ENCODE measurements at regions not wholly inside any gene's neighbourhood (a gene's known extent, or its start where the extent isn't known, plus 50 kb on each side); places are given as distances from the start of the nearest gene placed in this dataset.

DNA sequence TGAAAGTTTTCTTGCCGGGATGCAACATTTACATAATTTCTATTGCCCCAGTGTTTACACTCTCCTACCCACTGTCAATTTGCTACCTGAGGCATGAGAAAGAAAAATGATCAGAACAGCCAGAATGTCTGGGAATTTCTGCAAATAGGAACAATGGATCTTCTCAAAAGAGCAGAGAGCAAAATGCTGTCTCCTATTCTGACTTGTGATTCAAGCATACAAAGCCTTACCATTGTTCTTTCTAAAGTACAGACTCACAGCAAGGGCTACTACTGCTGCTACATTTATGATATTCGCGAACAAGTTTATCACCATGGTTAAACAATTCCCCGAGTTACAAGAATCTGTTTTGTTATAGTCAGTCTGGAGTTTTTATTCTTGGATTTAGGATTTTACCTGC, 329.9 kb upstream of the CELF2 start:
- DNase-seq (ENCODE audit: low spot score): no peak
- TF ChIP-seq, protein P1, sequence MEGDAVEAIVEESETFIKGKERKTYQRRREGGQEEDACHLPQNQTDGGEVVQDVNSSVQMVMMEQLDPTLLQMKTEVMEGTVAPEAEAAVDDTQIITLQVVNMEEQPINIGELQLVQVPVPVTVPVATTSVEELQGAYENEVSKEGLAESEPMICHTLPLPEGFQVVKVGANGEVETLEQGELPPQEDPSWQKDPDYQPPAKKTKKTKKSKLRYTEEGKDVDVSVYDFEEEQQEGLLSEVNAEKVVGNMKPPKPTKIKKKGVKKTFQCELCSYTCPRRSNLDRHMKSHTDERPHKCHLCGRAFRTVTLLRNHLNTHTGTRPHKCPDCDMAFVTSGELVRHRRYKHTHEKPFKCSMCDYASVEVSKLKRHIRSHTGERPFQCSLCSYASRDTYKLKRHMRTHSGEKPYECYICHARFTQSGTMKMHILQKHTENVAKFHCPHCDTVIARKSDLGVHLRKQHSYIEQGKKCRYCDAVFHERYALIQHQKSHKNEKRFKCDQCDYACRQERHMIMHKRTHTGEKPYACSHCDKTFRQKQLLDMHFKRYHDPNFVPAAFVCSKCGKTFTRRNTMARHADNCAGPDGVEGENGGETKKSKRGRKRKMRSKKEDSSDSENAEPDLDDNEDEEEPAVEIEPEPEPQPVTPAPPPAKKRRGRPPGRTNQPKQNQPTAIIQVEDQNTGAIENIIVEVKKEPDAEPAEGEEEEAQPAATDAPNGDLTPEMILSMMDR (IDR thresholded peaks at IDR 0.05; ENCODE audit: borderline replicate concordance, control extremely low read depth, extremely low read depth, insufficient read depth, missing control alignments): no peak
- in situ Hi-C loops (cut with MboI; ENCODE audit: low sequenced_read_pairs, unreplicated experiment): loop anchor here (10.0 kb wide), 1 partner anchor 1353 kb away; no protein-coding TSS in a partner anchor

DNA sequence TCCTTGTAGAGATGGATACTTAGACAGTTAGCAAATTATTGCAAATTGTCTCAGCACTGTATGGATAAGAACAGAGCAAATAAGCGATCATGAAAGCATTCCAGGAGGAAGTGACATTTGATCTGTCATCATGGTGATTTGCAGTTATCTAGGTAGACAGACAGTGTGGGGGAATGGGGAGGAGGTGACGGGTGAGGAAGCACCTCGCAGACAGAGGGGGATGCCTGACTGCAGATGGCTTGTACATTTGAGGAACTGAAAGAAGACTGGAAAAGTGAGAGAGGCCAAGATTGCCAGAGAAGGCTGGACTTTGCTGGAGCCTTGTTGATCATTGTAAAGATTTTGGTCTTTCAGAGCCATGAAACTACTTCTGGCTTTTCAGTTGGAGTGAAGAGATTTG, 318.2 kb upstream of the CELF2 start:
- DNase-seq (ENCODE audit: low spot score): no peak
- TF ChIP-seq, protein P1 (IDR thresholded peaks at IDR 0.05; ENCODE audit: borderline replicate concordance, control extremely low read depth, extremely low read depth, insufficient read depth, missing control alignments): peak; percentile 12
- in situ Hi-C loops (cut with MboI; ENCODE audit: low sequenced_read_pairs, unreplicated experiment): no loop called here

DNA sequence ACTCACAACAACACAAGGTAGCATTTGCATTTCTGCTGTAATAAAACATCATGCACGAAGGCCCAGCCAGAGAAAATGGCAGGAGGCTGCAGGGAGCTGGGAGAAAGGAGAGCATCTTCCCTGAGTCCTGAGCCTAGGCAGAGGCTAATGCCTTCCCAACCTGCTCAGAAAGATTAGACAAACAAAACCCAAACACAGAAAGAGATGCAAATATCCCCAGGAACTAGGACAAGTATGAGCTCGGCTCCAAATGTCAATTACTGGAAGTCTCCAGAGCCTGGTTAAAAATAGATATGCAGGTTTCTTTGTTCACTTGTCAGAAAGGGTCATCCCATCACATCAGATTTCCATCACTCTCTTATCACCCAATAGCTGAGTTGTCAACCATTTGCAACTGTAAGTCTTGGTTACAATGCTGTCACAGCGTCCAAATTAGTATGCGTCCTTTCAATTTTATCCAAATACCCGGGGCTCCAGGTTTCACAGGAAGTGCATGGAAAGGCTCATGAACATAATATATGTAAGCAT, 316.5 kb upstream of the CELF2 start:
- no peak for DNase-seq (ENCODE audit: low spot score)
- in situ Hi-C loops (cut with MboI; ENCODE audit: low sequenced_read_pairs, unreplicated experiment): no loop called here
- TF ChIP-seq, protein P1 (IDR thresholded peaks at IDR 0.05; ENCODE audit: borderline replicate concordance, control extremely low read depth, extremely low read depth, insufficient read depth, missing control alignments): no peak

DNA sequence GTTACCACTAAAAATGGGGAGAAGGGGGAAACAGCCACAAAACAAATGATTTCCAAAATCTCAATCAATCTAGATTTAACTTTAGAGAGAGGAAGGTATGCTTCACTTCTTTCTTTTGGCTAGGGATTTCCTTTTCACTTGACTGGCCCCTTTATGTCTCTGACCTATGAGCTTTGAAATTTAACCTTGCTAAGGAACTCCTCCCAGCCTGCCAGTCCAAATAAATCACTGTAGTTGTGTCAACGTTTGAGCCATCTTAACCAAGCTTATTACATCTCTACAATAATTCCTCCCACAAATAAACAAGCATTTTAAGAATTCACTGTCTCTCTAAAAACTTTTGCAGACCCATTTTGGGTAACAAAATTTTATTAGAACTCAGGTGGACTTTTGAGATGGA, 315.5 kb upstream of the CELF2 start:
- TF ChIP-seq, protein P1 (IDR thresholded peaks at IDR 0.05; ENCODE audit: borderline replicate concordance, control extremely low read depth, extremely low read depth, insufficient read depth, missing control alignments): no peak
- in situ Hi-C loops (cut with MboI; ENCODE audit: low sequenced_read_pairs, unreplicated experiment): no loop called here
- no peak for DNase-seq (ENCODE audit: low spot score)

DNA sequence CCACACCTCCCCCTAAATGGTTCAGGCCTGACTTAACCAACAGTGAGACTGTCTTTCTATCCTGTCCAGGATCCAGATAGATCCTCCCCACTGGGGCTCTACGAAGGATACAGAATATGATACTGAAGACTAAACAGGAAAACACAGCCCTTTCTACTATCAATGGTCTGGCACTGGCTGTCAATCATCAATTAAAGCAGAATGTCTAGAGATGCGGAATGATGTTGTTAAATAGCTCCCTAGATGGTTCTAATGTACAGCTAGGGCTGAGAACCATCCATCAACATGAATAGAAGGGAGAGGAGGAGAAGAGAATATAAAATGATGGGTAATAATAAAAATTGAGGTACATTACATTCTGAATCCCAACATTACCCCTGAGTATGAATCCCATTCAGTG, 314.3 kb upstream of the CELF2 start:
- in situ Hi-C loops (cut with MboI; ENCODE audit: low sequenced_read_pairs, unreplicated experiment): no loop called here
- DNase-seq (ENCODE audit: low spot score): no peak
- TF ChIP-seq, protein P1 (IDR thresholded peaks at IDR 0.05; ENCODE audit: borderline replicate concordance, control extremely low read depth, extremely low read depth, insufficient read depth, missing control alignments): no peak

DNA sequence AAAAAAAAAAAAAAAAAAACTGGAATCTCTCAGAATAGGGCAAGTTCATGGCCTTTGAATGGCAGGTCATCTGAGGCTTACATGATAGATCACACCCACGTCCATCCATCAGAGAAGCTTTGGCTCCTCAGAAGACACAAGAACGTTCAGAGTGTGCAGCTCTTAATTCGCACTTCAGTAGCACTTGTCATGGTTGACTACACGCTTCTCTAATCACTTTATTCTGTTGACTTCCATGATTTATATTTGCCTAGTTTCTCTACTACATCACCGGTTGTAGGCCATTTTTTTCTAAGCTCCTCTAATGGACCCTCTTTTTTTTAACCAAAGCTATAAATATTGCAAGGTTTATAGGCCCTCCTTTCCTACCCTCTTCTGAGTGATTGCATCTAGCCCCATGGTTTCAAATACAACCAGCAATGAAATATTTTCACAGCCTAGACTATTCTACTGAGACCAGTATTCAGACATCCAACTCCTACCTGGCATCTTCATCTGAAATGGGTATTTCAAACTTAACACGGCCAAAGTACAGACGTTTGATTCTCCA, 305.4 kb upstream of the CELF2 start:
- TF ChIP-seq, protein P1 (IDR thresholded peaks at IDR 0.05; ENCODE audit: borderline replicate concordance, control extremely low read depth, extremely low read depth, insufficient read depth, missing control alignments): no peak
- in situ Hi-C loops (cut with MboI; ENCODE audit: low sequenced_read_pairs, unreplicated experiment): no loop called here
- no peak for DNase-seq (ENCODE audit: low spot score)
